Right lobe of liver (tissue), 6 donors: ENCODE measurements at regions not wholly inside any gene's neighbourhood (a gene's known extent, or its start where the extent isn't known, plus 50 kb on each side); places are given as distances from the start of the nearest gene placed in this dataset.

ENCODE experiments used
- ATAC-seq, 4 donors: fragments of 200-7000 bp; cut with Tn5 transposase; one replicate each; pipeline ENCODE4 v1.9.1; 2020; ENCODE audit warnings: mild to moderate bottlenecking in 4 of 4, moderate library complexity in 4 of 4
- DNase-seq, 3 donors: peaks; one replicate each; pipeline ENCODE4 v3.0.0-alpha.2; 2020
- H3K27ac ChIP-seq, 3 donors: fragments of 200-600 bp; one replicate each; pipeline ENCODE4 v1.8.0; 2022
- H3K27me3 ChIP-seq, 2 donors: fragments of 200-600 bp; one replicate each; pipeline ENCODE4 v1.8.0; 2022
- H3K36me3 ChIP-seq, 4 donors: fragments of 200-600 bp; sonication (generic) in 1 of 4; one replicate each; pipeline versions ENCODE4 v1.5.1 to v1.8.0; 2017 to 2022; ENCODE audit warnings: control low read depth in 1 of 4
- H3K4me1 ChIP-seq, 4 donors: fragments of 200-600 bp; sonication (generic) in 1 of 4; one replicate each; pipeline versions ENCODE4 v1.5.1 to v1.8.0; 2017 to 2022; ENCODE audit warnings: control low read depth in 1 of 4
- H3K4me3 ChIP-seq, 3 donors: fragments of 200-600 bp; one replicate each; pipeline ENCODE4 v1.8.0; 2022
- H3K9me3 ChIP-seq, 4 donors: fragments of 200-600 bp; sonication (generic) in 1 of 4; one replicate each; pipeline versions ENCODE4 v1.5.1 to v1.8.0; 2017 to 2022; ENCODE audit warnings: control low read depth in 1 of 4
- CTCF ChIP-seq, 4 donors: fragments of 200-600 bp in 3 of 4; fragments of 450-650 bp in 1 of 4; IDR thresholded peaks; one replicate each; pipeline versions ENCODE4 v1.5.1 to v1.8.0; 2016 to 2022; ENCODE audit warnings: antibody characterized with exemption in 4 of 4, mild to moderate bottlenecking in 2 of 4
- POLR2A ChIP-seq: fragments of 450-650 bp; IDR thresholded peaks from one replicate; pipeline ENCODE4 v1.6.1; 2017; ENCODE audit warnings: antibody characterized with exemption, mild to moderate bottlenecking
- WGBS: methylation state at CpG from one replicate; pipeline ENCODE4 v1.1.6; 2018; ENCODE audit warnings: low coverage, low lambda C conversion rate; ENCODE audit not compliant: insufficient coverage; ENCODE audit errors: missing lambda C conversion rate; 5-methylcytosine and 5-hydroxymethylcytosine counted together
- intact Hi-C, 2 donors: fragments of 100-400 bp; cut with DNase I; formaldehyde crosslinking; loops; one replicate each; pipeline versions ENCODE4 v1.11.2 to v1.14.1; 2022
- donor health status: DM: no; HTN: yes; CAD: no.
- donor health status: DM: no; HTN: no; CAD: no.
- donor health status: DM: no; HTN: no; CAD: no.
- donor health status: DM: no; HTN: yes; CAD: no.
- donor health status: DM: no; HTN: yes; CAD: no.

- Histone ChIP-seq H3K4me3 (no peak overlapping the region), H3K36me3 (no peaks in the 10 kb centered on the region), H3K9me3 (no peaks in the 10 kb centered on the region), H3K4me1 (no peaks in the 10 kb centered on the region), H3K27ac (no peak overlapping the region), H3K27me3 (peaks cover 0 to 5% of the 10 kb centered on the region in 2 donors)
- WGBS = 33% methylated on average over 2 of the region's 2 CpGs
- intact Hi-C loops = no loop called here
- no peak for ATAC-seq
- no peak for DNase-seq
- TF ChIP-seq CTCF (IDR thresholded peaks at IDR 0.05) = no peak
- no peak for TF ChIP-seq POLR2A
These were observed 1107.3 kb upstream of the EEF2KMT start for GRCh38 chr16:6204945-6205344.

GRCh38 chr16:6200861-6201260, 1103.3 kb upstream of the EEF2KMT start:
- no peaks in the 10 kb centered on the region for H3K36me3 ChIP-seq

GRCh38 chr16:6200271-6200670, 1102.7 kb upstream of the EEF2KMT start:
- no peaks in the 10 kb centered on the region for H3K36me3 ChIP-seq
- 65% methylated on average over 6 of the region's 6 CpGs for whole genome bisulfite sequencing
- H3K27me3 ChIP-seq = no peaks in the 10 kb centered on the region
- no peak overlapping the region for H3K4me3 ChIP-seq
- H3K27ac ChIP-seq = no peak overlapping the region
- DNase-seq (no peak), ATAC-seq (no peak)
- no peaks in the 10 kb centered on the region for H3K9me3 ChIP-seq
- intact Hi-C loops = no loop called here
- H3K4me1 ChIP-seq = no peaks in the 10 kb centered on the region
- TF ChIP-seq POLR2A (no peak), CTCF (IDR thresholded peaks at IDR 0.05) (no peak)

More at GRCh38 chr16:6200861-6201260, 1103.3 kb upstream of the EEF2KMT start:
- WGBS = 44% methylated on average over 6 of the region's 6 CpGs
- intact Hi-C loops = no loop called here
- no peaks in the 10 kb centered on the region for H3K4me1 ChIP-seq
- no peaks in the 10 kb centered on the region for H3K27me3 ChIP-seq
- H3K9me3 ChIP-seq = no peaks in the 10 kb centered on the region
- DNase-seq = no peak
- TF ChIP-seq POLR2A = no peak
- TF ChIP-seq CTCF (IDR thresholded peaks at IDR 0.05) = no peak
- no peak for ATAC-seq
- H3K27ac ChIP-seq = no peak overlapping the region
- H3K4me3 ChIP-seq = no peak overlapping the region

- DNase-seq = no peak
- no peak overlapping the region for H3K4me3 ChIP-seq
- ATAC-seq = no peak
- no peaks in the 10 kb centered on the region for H3K27me3 ChIP-seq
- H3K36me3 ChIP-seq = no peaks in the 10 kb centered on the region
- H3K4me1 ChIP-seq = no peaks in the 10 kb centered on the region
- intact Hi-C loops = no loop called here
- H3K27ac ChIP-seq = no peak overlapping the region
- TF ChIP-seq CTCF (IDR thresholded peaks at IDR 0.05) (no peak), POLR2A (no peak)
- no peaks in the 10 kb centered on the region for H3K9me3 ChIP-seq
- 5% methylated on average over 2 of the region's 2 CpGs for WGBS
These were observed 1098.4 kb upstream of the EEF2KMT start for GRCh38 chr16:6195966-6196365.

- no peak overlapping the region for H3K4me3 ChIP-seq
- intact Hi-C loops = no loop called here
- H3K27ac ChIP-seq = no peak overlapping the region
- ATAC-seq (no peak), DNase-seq (no peak)
- no peaks in the 10 kb centered on the region for H3K36me3 ChIP-seq
- H3K4me1 ChIP-seq = no peaks in the 10 kb centered on the region
- 6% methylated on average over 3 of the region's 3 CpGs for WGBS
- no peaks in the 10 kb centered on the region for H3K27me3 ChIP-seq
- TF ChIP-seq CTCF (IDR thresholded peaks at IDR 0.05) = no peak
- no peak for TF ChIP-seq POLR2A
- H3K9me3 ChIP-seq = no peaks in the 10 kb centered on the region
These were observed 1096.1 kb upstream of the EEF2KMT start for GRCh38 chr16:6193718-6194117.
